Germinal center (tissue), 1 donor: ENCODE measurements at regions not wholly inside any gene's neighbourhood (a gene's known extent, or its start where the extent isn't known, plus 50 kb on each side); places are given as distances from the start of the nearest gene placed in this dataset.

Source experiments
- DNase-seq: peaks from one replicate; pipeline ENCODE4 v3.0.0; 2012; ENCODE audit warnings: mixed read lengths, low spot score

DNA sequence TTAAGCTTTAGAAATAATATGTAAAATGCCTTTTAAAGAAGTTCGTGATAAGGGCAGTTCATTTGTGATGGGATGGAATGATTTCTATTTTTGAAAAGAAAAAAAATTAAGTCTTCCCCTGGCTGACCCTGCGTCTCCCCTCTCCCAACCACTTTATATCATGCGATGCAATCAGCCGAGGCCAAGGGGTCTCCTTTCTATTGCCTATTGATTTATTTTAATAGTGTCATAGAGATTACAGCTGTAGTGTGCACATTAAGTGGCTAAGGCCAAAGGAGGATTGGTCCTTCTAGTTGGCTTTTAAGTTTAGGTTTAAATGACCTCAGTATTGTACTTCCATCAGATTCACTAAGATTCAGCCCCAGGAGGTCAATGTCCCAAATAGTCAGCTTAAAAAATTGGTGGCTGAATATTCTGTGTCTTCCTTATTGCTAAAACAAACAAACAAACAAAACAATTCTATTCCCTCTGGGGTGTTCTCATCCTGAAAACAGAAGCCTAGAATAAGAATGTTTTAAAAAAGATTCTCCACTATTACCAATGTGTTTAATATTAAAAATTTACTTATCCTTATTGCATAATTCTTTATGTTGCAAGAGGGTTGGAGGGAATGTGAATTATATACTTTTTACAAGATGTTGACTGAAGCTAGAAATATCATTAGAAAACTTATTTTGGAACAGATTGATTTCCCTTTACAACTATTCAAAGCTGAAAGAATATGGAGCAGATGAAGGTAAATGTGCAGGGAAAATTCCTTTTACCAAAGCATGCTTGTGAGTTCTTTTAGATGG, 359.1 kb downstream of the SAMD5 start:
- no peak for DNase-seq

DNA sequence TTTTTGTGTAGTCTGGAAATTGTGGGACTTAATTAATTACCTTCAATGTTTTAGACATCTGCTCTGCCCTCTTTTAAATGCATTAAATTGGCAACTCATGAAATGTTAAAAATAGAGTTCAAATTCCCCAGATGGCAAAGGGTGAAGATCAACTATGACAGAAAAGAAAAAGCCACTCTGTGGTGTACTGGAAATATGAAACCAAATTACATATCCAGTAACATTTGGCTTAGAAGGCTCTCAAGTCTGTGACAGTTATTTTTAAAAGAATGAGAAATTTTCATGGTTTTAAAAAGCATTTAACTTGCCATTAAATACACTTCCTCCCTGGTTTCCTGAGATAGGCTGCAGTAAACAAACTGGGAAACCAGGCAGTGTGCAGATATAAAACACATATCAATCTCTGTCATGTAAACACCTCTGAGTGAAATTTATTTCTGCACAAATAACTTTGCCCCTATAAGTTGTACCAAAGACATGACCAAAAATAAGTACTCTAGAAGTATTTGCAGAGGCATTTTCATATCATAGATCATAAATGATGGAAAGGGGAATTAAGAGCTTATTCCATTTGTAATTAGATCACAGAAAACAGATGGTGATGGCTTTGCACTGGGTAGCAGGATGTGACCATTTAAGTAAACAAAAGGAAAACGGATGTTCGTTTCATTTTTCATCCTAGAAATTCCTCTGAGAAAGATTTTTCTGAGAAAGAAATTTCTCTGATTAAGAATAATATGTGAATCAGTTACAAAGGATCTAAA, 360.1 kb downstream of the SAMD5 start:
- no peak for DNase-seq

- DNase-seq = no peak
Observed at GRCh38 chr6:147869201-147869600, 360.7 kb downstream of the SAMD5 start.

DNA sequence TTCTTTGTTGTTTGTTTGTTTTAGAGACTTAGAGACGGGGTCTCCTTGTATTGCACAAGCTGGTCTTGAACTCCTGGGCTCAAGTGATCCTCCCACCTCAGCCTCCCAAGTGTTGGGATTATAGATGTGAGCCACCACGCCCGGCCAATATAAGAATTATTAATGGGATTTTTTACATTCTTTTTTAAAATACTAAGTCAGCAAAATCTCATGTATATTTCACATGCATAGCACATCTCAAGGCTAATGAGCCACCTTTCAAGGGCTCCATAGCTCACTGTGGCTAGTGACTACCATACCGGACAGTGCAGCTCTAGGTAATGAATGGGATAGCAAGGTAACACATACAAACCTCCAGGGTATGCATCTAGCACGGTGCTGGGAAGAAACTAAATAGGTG, 361.4 kb downstream of the SAMD5 start:
- DNase-seq = no peak

- DNase-seq = no peak
Observed at GRCh38 chr6:147870506-147871110, 362.1 kb downstream of the SAMD5 start.

DNA sequence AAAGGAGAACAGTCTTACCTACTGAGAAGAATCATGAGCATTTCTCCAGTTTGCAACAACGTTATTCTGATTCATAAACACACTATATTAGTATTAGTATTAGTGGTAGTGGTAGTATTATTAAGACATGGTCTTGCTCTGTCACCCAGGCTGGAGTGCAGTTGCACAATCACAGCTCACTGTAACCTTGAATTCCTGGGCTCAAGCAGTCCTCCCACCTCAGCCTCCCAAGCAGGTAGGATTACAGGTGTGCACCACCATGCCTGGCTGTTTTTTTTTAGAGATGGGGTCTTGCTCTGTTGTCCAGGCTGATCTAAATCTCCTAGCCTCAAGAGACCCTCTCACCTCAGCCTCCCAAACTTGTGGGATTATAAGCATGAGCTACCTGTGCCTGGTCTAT, 363.5 kb downstream of the SAMD5 start:
- DNase-seq = no peak

DNA sequence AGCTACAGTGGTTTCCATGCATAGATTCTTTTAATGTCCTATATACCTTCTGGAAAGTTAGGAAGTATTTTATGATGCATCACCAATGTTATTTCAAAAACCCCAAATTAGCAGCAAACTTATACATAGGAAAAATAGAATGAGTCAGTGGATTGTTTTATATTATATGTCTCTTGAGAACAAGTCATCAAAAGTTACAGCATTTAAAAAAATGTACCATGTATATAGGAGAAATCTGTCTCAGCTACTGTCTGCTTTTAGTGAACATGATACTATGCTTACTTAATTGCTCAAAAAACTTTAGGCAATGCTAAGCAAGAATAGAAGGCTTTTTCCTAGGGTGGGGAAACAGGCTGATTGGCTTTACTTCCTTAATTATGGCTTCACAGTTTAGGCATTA, 365.3 kb downstream of the SAMD5 start:
- DNase-seq = no peak

GRCh38 chr6:147874322-147874721, 365.8 kb downstream of the SAMD5 start:
- no peak for DNase-seq

GRCh38 chr6:147879031-147879580, 370.6 kb downstream of the SAMD5 start:
- DNase-seq = no peak

DNA sequence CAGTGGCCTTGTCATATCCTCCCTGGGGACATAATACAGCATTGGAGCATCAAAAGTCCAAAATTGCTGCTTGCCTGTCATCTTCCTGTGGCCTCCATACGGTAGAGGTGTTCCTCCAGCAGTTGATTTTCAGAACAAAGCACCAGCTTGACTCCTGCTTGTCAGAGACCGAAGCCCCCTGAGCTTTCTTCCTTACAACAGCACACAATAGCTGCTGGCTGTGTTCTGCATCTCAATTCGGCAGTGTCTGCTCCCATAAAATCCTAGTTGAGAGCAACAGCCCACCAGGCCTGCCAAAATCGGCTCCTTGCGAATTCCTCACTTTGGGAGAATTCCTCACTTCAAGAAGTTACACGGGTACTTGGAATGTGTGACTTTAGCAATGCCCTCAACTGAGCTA, 372.9 kb downstream of the SAMD5 start:
- DNase-seq = no peak

GRCh38 chr6:147888374-147888773, 379.9 kb downstream of the SAMD5 start:
- no peak for DNase-seq

- DNase-seq = no peak
Observed at GRCh38 chr6:147891671-147892070, 383.2 kb downstream of the SAMD5 start.

DNA sequence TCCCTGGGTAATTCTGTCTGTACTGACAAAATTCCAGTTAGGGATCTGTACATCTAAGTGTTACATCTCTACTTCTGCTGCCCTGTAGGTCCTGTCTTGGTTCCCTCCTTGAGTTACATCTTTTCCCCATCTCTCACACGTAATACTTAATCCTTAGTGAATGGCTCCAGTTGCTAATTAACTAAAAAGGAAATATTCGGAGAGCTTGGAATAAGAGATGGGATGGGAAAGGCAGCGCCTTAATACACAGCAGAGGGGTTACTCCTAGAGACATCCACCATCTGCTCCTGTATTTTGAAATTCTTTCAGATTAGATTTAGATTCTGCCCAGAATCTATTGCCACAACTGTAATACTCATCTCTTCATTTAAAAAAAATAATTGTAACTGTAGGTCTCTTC, 384.0 kb downstream of the SAMD5 start:
- no peak for DNase-seq

GRCh38 chr6:147895272-147895671, 386.8 kb downstream of the SAMD5 start:
- no peak for DNase-seq

- DNase-seq = no peak
Observed at GRCh38 chr6:147900247-147900830, 391.8 kb downstream of the SAMD5 start.

GRCh38 chr6:147903321-147903720, 394.8 kb downstream of the SAMD5 start:
- no peak for DNase-seq

DNA sequence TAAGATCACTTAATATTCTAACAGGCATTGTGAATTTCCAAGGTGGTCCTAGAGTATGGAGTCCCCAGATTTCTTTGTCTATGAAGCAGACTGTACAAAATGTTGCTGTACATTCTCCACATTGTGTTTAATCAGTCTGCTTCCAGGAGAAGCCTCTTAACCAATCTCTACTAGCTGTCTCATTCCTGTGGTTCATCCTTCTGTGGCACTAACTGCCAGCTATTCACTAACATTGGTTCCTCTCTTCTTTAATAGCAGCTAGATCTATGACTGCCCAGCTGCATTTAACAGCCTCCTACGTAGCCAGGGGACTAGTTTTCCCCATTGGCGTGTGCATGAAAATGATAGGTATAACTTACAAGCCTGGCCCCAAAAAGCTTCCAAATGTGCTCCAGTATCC, 395.4 kb downstream of the SAMD5 start:
- DNase-seq = no peak

GRCh38 chr6:147904416-147904815, 395.9 kb downstream of the SAMD5 start:
- no peak for DNase-seq

GRCh38 chr6:147905711-147906110, 397.2 kb downstream of the SAMD5 start:
- no peak for DNase-seq

DNA sequence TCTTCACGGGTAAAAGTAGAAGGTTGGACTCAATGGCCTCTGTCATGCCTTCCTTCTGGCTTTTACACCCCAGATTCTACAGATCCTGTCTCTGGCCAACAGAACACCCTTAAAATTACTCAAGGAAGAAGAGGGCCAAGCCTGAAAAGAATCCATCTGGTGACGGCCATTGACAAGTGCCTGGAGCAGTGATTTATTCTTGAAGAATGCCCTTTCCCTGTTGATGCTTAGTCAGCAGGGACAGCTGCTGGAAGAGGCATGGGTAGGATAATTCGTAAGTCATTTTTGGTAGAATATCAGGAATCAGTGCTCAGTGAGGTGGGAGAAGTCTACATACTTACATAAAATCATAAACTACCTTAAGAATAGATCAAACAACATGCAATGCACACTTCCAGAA, 397.9 kb downstream of the SAMD5 start:
- DNase-seq = no peak

DNA sequence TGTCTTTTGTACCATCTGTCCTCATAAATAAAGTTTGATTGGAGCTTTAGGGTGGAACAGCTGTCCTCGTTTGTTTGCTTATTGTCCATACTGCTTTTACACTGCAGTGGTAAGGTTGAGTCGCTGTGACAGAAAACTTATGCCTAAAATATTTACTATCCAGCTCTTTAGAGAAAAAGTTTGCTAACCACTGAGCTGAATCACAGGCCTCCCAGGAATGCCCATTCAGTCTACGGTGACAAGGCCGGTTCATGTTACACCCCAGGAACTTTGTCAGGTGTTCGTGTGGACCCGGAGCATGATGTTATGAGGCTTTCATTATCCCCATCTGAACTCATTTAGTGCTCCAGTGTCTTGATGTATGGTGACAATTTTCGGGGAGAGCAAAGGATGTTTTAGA, 401.1 kb downstream of the SAMD5 start:
- no peak for DNase-seq

DNA sequence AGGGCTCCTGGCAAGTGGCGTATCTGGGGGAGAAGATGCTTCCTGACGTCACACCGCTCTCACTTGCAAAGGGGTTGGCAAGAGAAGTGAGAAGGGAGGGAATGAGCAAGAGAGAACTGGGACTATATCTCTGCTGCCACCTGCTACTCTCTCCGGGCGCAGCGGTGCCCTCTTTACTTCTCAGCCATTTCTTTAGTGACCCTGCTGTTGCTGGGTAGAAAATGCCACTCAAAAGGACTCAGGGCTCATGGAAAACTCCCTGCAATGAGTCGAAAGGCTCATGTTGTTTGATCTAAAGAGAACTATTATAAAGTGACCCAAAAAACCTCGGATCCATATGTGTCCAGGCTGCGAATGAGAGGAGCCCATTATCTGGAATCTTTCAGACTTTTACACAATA, 401.8 kb downstream of the SAMD5 start:
- no peak for DNase-seq

DNA sequence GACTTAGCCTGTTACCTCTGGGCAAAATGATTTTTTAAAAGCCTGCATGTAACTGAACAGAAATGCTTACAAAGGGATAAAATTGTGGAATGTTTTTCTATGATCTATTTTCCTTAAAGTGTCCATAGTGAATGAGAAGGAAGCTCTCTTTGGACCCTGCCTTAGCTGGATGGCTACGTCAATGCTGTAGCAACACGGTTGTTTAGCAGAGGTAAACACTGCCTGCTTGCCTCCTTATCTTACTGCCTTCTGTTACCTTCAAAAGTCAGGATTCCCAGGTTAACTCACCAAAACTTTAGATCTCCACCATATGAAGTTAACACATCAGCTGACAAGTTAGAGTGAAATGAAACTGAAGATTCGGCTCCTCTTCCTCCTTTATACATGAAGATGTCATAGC, 402.6 kb downstream of the SAMD5 start:
- DNase-seq = no peak
